Ovary (tissue), 7 donors: ENCODE measurements at regions not wholly inside any gene's neighbourhood (a gene's known extent, or its start where the extent isn't known, plus 50 kb on each side); places are given as distances from the start of the nearest gene placed in this dataset.

Source experiments
- DNase-seq, 5 donors: peaks; one replicate each; pipeline ENCODE4 v3.0.0-alpha.2; 2019 to 2020
- H3K27ac ChIP-seq, 2 donors: fragments of 200-600 bp; one replicate each; pipeline versions ENCODE4 v1.5.1 to v1.8.0; 2019 to 2022
- H3K27me3 ChIP-seq: fragments of 200-600 bp; one replicate; pipeline ENCODE4 v1.8.0; 2022
- H3K36me3 ChIP-seq: fragments of 200-600 bp; sonication (generic); one replicate; pipeline ENCODE4 v1.5.1; 2019
- H3K4me1 ChIP-seq: one replicate; pipeline ENCODE4 v1.8.1; 2013; ENCODE audit warnings: mild to moderate bottlenecking, moderate library complexity; ENCODE audit not compliant: insufficient read depth
- H3K4me3 ChIP-seq: fragments of 200-600 bp; sonication (generic); one replicate; pipeline ENCODE4 v1.5.1; 2017
- H3K9me3 ChIP-seq, 2 donors: fragments of 200-600 bp in 1 of 2; sonication (generic) in 1 of 2; one replicate each; pipeline versions ENCODE4 v1.5.1 to v1.8.1; 2013 to 2019; ENCODE audit warnings: mild to moderate bottlenecking in 1 of 2, moderate library complexity in 1 of 2
- EP300 ChIP-seq: sonication (generic); formaldehyde crosslinking; IDR thresholded peaks from one replicate; pipeline ENCODE4 v1.6.1; 2017; ENCODE audit warnings: antibody characterized with exemption
- POLR2A ChIP-seq: fragments of 450-650 bp; IDR thresholded peaks from one replicate; pipeline ENCODE4 v1.6.1; 2017; ENCODE audit warnings: antibody characterized with exemption, mild to moderate bottlenecking, moderate library complexity
- WGBS, 3 donors: extraction: QIAGEN DNeasy Blood & Tissue Kit in 1 of 3; methylation state at CpG; one replicate each; pipeline versions ENCODE4 v1.1.5 to v1.1.7; 2013 to 2017; 5-methylcytosine and 5-hydroxymethylcytosine counted together
- intact Hi-C, 4 donors: fragments of 100-400 bp; cut with DNase I; formaldehyde crosslinking; loops; one replicate each; pipeline versions ENCODE4 v1.11.0 to v1.15.1; 2022 to 2023
- TF ChIP-seq, protein P1 (sequence below), 3 donors: fragments of 450-650 bp in 2 of 3; fragments of 200-600 bp in 1 of 3; IDR thresholded peaks; one replicate each; pipeline versions ENCODE4 v1.5.1 to v1.8.0; 2016 to 2022; ENCODE audit warnings: antibody characterized with exemption in 3 of 3, mild to moderate bottlenecking in 1 of 3
- donor health status: DM: no; HTN: no; CAD: no; lungs with moderate emphysema.
- donor health status: DM: no; HTN: no; CAD: no.
- donor health status: Bipolar disorder and iron deficiency.
- donor health status: DM: no; HTN: no; CAD: no.
- donor health status: DM: yes; HTN: yes; CAD: no.

- Histone ChIP-seq H3K4me1 (no peaks in the 10 kb centered on the region), H3K4me3 (no peak overlapping the region), H3K9me3 (no peaks in the 10 kb centered on the region), H3K36me3 (no peaks in the 10 kb centered on the region), H3K27me3 (no peaks in the 10 kb centered on the region), H3K27ac (no peak overlapping the region)
- intact Hi-C loops = no loop called here
- TF ChIP-seq POLR2A (no peak), EP300 (no peak)
- TF ChIP-seq, protein P1, sequence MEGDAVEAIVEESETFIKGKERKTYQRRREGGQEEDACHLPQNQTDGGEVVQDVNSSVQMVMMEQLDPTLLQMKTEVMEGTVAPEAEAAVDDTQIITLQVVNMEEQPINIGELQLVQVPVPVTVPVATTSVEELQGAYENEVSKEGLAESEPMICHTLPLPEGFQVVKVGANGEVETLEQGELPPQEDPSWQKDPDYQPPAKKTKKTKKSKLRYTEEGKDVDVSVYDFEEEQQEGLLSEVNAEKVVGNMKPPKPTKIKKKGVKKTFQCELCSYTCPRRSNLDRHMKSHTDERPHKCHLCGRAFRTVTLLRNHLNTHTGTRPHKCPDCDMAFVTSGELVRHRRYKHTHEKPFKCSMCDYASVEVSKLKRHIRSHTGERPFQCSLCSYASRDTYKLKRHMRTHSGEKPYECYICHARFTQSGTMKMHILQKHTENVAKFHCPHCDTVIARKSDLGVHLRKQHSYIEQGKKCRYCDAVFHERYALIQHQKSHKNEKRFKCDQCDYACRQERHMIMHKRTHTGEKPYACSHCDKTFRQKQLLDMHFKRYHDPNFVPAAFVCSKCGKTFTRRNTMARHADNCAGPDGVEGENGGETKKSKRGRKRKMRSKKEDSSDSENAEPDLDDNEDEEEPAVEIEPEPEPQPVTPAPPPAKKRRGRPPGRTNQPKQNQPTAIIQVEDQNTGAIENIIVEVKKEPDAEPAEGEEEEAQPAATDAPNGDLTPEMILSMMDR (IDR thresholded peaks at IDR 0.05) = no peak
- DNase-seq = no peak
Observed at GRCh38 chr5:144002876-144003275, 167.6 kb downstream of the YIPF5 start.

GRCh38 chr5:144003636-144004035 lies 166.8 kb downstream of the YIPF5 start:
- Histone ChIP-seq H3K4me1 (no peaks in the 10 kb centered on the region), H3K36me3 (no peaks in the 10 kb centered on the region), H3K9me3 (no peaks in the 10 kb centered on the region), H3K27ac (no peak overlapping the region), H3K4me3 (no peak overlapping the region), H3K27me3 (no peaks in the 10 kb centered on the region)
- TF ChIP-seq, protein P1 (IDR thresholded peaks at IDR 0.05) = no peak
- TF ChIP-seq POLR2A (no peak), EP300 (no peak)
- intact Hi-C loops = no loop called here
- no peak for DNase-seq
- WGBS, 3 donors = 68 to 81% (median 69%) methylated on average over 3 of the region's 3 CpGs

DNA sequence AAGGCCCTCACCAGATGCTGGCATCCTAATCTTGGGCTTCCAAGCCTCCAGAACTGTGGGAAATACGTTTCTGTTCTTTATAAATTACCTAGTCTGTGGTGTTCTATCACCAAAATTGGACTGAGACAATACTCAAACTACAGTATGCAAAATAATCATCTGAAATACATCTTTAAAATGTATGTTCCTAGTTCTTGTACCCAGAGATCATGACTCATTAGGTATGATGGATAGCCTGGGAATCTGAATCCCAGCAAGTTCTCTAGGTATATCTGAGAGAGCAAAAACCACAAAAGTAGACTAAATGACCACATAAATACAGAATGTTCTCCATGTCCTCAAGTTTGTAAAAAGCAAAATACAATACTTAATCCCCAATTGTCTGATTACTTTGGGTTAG lies 166.3 kb downstream of the YIPF5 start:
- no peak for TF ChIP-seq POLR2A
- TF ChIP-seq, protein P1 (IDR thresholded peaks at IDR 0.05) = no peak
- no peak for TF ChIP-seq EP300
- 0 to 35% (median 15%) methylated on average over 1 of the region's 1 CpG for WGBS, 3 donors
- no peak overlapping the region for H3K4me3 ChIP-seq
- no peak for DNase-seq
- no peak overlapping the region for H3K27ac ChIP-seq
- H3K27me3 ChIP-seq = no peaks in the 10 kb centered on the region
- no peaks in the 10 kb centered on the region for H3K36me3 ChIP-seq
- intact Hi-C loops = no loop called here
- no peaks in the 10 kb centered on the region for H3K9me3 ChIP-seq
- no peaks in the 10 kb centered on the region for H3K4me1 ChIP-seq

GRCh38 chr5:144004751-144005150 lies 165.7 kb downstream of the YIPF5 start:
- Histone ChIP-seq H3K4me3 (no peak overlapping the region), H3K9me3 (no peaks in the 10 kb centered on the region), H3K27me3 (no peaks in the 10 kb centered on the region), H3K4me1 (no peaks in the 10 kb centered on the region), H3K27ac (no peak overlapping the region), H3K36me3 (no peaks in the 10 kb centered on the region)
- no peak for DNase-seq
- WGBS, 3 donors = 88 to 100% (median 91%) methylated on average over 1 of the region's 1 CpG
- intact Hi-C loops = no loop called here
- TF ChIP-seq, protein P1 (IDR thresholded peaks at IDR 0.05) = no peak
- TF ChIP-seq POLR2A (no peak), EP300 (no peak)

GRCh38 chr5:144009116-144009515 lies 161.3 kb downstream of the YIPF5 start:
- intact Hi-C loops = no loop called here
- TF ChIP-seq POLR2A = no peak
- TF ChIP-seq EP300 = no peak
- TF ChIP-seq, protein P1 (IDR thresholded peaks at IDR 0.05) = no peak

More at GRCh38 chr5:144009116-144009515, 161.3 kb downstream of the YIPF5 start:
- H3K36me3 ChIP-seq = no peaks in the 10 kb centered on the region
- no peaks in the 10 kb centered on the region for H3K9me3 ChIP-seq
- H3K4me1 ChIP-seq = no peaks in the 10 kb centered on the region
- H3K27me3 ChIP-seq = no peaks in the 10 kb centered on the region
- H3K4me3 ChIP-seq = no peak overlapping the region
- DNase-seq = no peak
- H3K27ac ChIP-seq = no peak overlapping the region
